Neuronal stem cell (in vitro differentiated cells): ENCODE measurements at regions not wholly inside any gene's neighbourhood (a gene's known extent, or its start where the extent isn't known, plus 50 kb on each side); places are given as distances from the start of the nearest gene placed in this dataset.

ENCODE experiments used
- DNase-seq: peaks from one replicate; pipeline ENCODE4 v3.0.0-alpha.2; 2013; ENCODE audit warnings: low spot score
- H2AFZ ChIP-seq: one replicate; pipeline ENCODE4 v1.6.1; 2013; ENCODE audit warnings: mild to moderate bottlenecking, low read length, inconsistent platforms
- H2AK5ac ChIP-seq: 2 replicates; pipeline ENCODE4 v1.6.1; 2013; ENCODE audit warnings: low read depth, mild to moderate bottlenecking, inconsistent platforms, low read length, moderate library complexity, mixed read lengths
- H2BK120ac ChIP-seq: 2 replicates; pipeline ENCODE4 v1.6.1; 2013; ENCODE audit warnings: low read depth, mild to moderate bottlenecking, inconsistent platforms, low read length, moderate library complexity, mixed read lengths
- H2BK12ac ChIP-seq: one replicate; pipeline ENCODE4 v1.6.1; 2013; ENCODE audit warnings: low read length, inconsistent platforms
- H2BK15ac ChIP-seq: 2 replicates; pipeline ENCODE4 v1.6.1; 2013; ENCODE audit warnings: mild to moderate bottlenecking, low read length, inconsistent platforms, mixed read lengths
- H2BK5ac ChIP-seq: one replicate; pipeline ENCODE4 v1.6.1; 2013; ENCODE audit warnings: inconsistent platforms, mild to moderate bottlenecking, low read length, moderate library complexity
- H3K14ac ChIP-seq: one replicate; pipeline ENCODE4 v1.6.1; 2013; ENCODE audit warnings: low read length, inconsistent platforms
- H3K18ac ChIP-seq: 2 replicates; pipeline ENCODE4 v1.6.1; 2013; ENCODE audit warnings: low read length, inconsistent platforms
- H3K23ac ChIP-seq: 2 replicates; pipeline ENCODE4 v1.6.1; 2013; ENCODE audit warnings: low read depth, mild to moderate bottlenecking, mixed read lengths, low read length, inconsistent platforms; ENCODE audit not compliant: poor library complexity
- H3K27ac ChIP-seq: replicated peaks from 3 replicates; pipeline ENCODE4 v1.5.1; 2013; ENCODE audit warnings: low read length, inconsistent platforms
- H3K27me3 ChIP-seq, 3 experiments: 2 replicates each; pipeline ENCODE4 v1.6.1; 2013; ENCODE audit warnings: low read length in 3 of 3, mild to moderate bottlenecking in 2 of 3, inconsistent platforms in 1 of 3, low read depth in 1 of 3, mixed read lengths in 1 of 3, moderate library complexity in 1 of 3; ENCODE audit not compliant: control insufficient read depth in 3 of 3, insufficient read depth in 3 of 3
- H3K36me3 ChIP-seq, 2 donors: replicated peaks in 1 of 2; 2 replicates each; pipeline ENCODE4 v1.6.1; 2013; ENCODE audit warnings: low read length in 2 of 2; ENCODE audit not compliant: control insufficient read depth in 2 of 2, insufficient read depth in 2 of 2
- H3K4ac ChIP-seq: 2 replicates; pipeline ENCODE4 v1.6.1; 2013; ENCODE audit warnings: inconsistent platforms, mild to moderate bottlenecking, low read length, moderate library complexity
- H3K4me1 ChIP-seq, 2 donors: 1 replicate in 1 of 2; 2 replicates in 1 of 2; pipeline ENCODE4 v1.6.1; 2013; ENCODE audit warnings: low read length in 2 of 2, low read depth in 1 of 2; ENCODE audit not compliant: control insufficient read depth in 2 of 2, insufficient read depth in 1 of 2
- H3K4me2 ChIP-seq: one replicate; pipeline ENCODE4 v1.6.1; 2013; ENCODE audit warnings: mild to moderate bottlenecking, low read length, inconsistent platforms; ENCODE audit not compliant: insufficient read depth, poor library complexity, severe bottlenecking
- H3K4me3 ChIP-seq, 2 donors: 2 replicates each; pipeline ENCODE4 v1.5.1; 2013; ENCODE audit warnings: low read length in 2 of 2, mild to moderate bottlenecking in 2 of 2, inconsistent platforms in 1 of 2, moderate library complexity in 1 of 2
- H3K79me1 ChIP-seq: one replicate; pipeline ENCODE4 v1.6.1; 2013; ENCODE audit warnings: low read depth, mild to moderate bottlenecking, inconsistent platforms, low read length, moderate library complexity
- H3K9ac ChIP-seq: one replicate; pipeline ENCODE4 v1.6.1; 2013; ENCODE audit warnings: mild to moderate bottlenecking, low read depth, low read length, inconsistent platforms; ENCODE audit not compliant: poor library complexity
- H3K9me3 ChIP-seq, 2 donors: replicated peaks in 1 of 2; 2 replicates each; pipeline versions ENCODE3 to v1.6.1; 2013; ENCODE audit warnings: low read length in 2 of 2, mild to moderate bottlenecking in 2 of 2, inconsistent platforms in 1 of 2, low read depth in 1 of 2, mixed read lengths in 1 of 2, moderate library complexity in 1 of 2; ENCODE audit not compliant: control insufficient read depth in 2 of 2, insufficient read depth in 1 of 2
- H4K8ac ChIP-seq: one replicate; pipeline ENCODE4 v1.6.1; 2013; ENCODE audit warnings: low read depth, mild to moderate bottlenecking, inconsistent platforms, low read length, moderate library complexity
- H4K91ac ChIP-seq: one replicate; pipeline ENCODE4 v1.6.1; 2013; ENCODE audit warnings: low read length, low read depth, mild to moderate bottlenecking, inconsistent platforms; ENCODE audit not compliant: poor library complexity
- WGBS, 2 donors: extraction: QIAGEN DNeasy Blood & Tissue Kit; methylation state at CpG; one replicate each; pipeline ENCODE4 v1.1.7; 2013; ENCODE audit warnings: missing lambda C conversion rate in 2 of 2, mixed read lengths in 1 of 2; ENCODE audit not compliant: insufficient read length in 2 of 2, insufficient replicate concordance in 1 of 2; ENCODE audit errors: extremely low coverage in 2 of 2; 5-methylcytosine and 5-hydroxymethylcytosine counted together

DNA sequence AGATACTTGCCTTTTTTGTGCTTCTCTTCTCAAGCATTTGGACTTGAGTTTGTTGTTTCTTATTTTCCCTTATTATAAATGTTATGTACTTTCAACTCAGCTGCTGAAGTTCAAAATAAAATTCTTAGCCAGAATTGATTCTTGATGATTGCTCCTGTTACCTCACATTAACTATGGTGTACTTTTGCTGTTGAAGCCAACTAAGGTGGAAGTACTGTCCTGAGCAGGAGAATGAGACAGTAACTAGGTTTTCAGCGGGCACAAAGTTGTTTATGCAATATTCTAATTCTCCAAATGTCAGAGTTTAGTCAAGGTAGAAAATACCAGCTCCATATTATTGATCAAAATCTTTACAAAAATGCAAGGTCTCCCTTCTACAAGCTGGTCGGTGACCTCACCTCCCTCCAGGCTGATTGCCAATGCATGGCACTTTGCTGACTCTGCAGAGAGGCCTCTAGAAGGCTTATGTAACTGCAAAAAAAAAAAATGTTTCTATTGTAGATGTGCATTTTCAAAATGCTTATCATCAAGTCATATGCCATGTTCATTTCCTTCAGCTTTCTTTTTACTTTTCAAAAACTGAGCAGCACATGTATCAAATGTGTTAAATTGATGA is 1783.5 kb upstream of the WWC1 start:
- Histone ChIP-seq H3K9ac (no peak overlapping the region), H2AFZ (no peak overlapping the region), H3K4me3 (no peak overlapping the region), H3K27me3 (no peaks in the 10 kb centered on the region), H2BK12ac (no peak overlapping the region), H2AK5ac (no peak overlapping the region), H3K79me1 (no peaks in the 10 kb centered on the region), H3K18ac (no peak overlapping the region), H2BK5ac (no peak overlapping the region), H2BK120ac (no peak overlapping the region), H2BK15ac (no peak overlapping the region), H3K36me3 (no peaks in the 10 kb centered on the region), H3K9me3 (no peaks in the 10 kb centered on the region), H3K14ac (no peak overlapping the region), H3K4ac (no peak overlapping the region), H4K8ac (no peak overlapping the region), H3K4me2 (no peak overlapping the region), H3K27ac (no peak overlapping the region), H3K4me1 (peaks cover 0 to 2% of the 10 kb centered on the region in 2 donors), H3K23ac (no peak overlapping the region), H4K91ac (no peak overlapping the region)
- WGBS, 2 donors = no CpG with 5 or more reads among the region's 2 CpGs
- no peak for DNase-seq

DNA sequence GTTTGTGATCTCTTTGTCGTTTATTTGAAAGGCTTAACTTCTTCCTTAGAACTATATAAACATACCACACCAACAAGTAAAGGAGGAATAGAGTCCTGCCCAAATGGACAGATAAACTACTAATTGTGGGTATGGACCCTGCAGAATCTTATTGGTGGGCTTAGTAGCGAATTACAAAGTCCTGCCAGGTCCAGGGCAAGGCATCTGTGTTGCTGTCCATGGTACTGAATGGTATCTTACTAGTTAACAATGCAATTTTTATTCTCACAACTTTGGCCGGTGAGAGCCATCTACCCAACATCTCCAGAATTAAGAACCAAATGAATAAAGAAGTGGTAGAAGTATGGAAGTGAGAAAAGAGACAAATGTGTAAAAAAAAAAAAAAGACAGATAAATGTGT is 1782.4 kb upstream of the WWC1 start:
- H2AFZ ChIP-seq = no peak overlapping the region
- H2BK5ac ChIP-seq = no peak overlapping the region
- no CpG with 5 or more reads among the region's 3 CpGs for WGBS, 2 donors
- no peak overlapping the region for H3K18ac ChIP-seq
- no peak overlapping the region for H2BK12ac ChIP-seq
- H3K36me3 ChIP-seq = no peaks in the 10 kb centered on the region
- no peak overlapping the region for H2BK120ac ChIP-seq
- no peak overlapping the region for H3K14ac ChIP-seq
- H4K91ac ChIP-seq = no peak overlapping the region
- H3K4me1 ChIP-seq = peaks cover 0 to 2% of the 10 kb centered on the region in 2 donors
- H2AK5ac ChIP-seq = no peak overlapping the region
- no peak overlapping the region for H3K4me3 ChIP-seq
- no peaks in the 10 kb centered on the region for H3K79me1 ChIP-seq
- H3K27ac ChIP-seq = no peak overlapping the region
- H3K4ac ChIP-seq = no peak overlapping the region
- H2BK15ac ChIP-seq = no peak overlapping the region
- H3K9me3 ChIP-seq = no peaks in the 10 kb centered on the region
- no peak overlapping the region for H3K23ac ChIP-seq
- H3K27me3 ChIP-seq = no peaks in the 10 kb centered on the region
- peak; percentile 50 for DNase-seq
- H3K4me2 ChIP-seq = no peak overlapping the region
- H4K8ac ChIP-seq = no peak overlapping the region
- no peak overlapping the region for H3K9ac ChIP-seq

DNA sequence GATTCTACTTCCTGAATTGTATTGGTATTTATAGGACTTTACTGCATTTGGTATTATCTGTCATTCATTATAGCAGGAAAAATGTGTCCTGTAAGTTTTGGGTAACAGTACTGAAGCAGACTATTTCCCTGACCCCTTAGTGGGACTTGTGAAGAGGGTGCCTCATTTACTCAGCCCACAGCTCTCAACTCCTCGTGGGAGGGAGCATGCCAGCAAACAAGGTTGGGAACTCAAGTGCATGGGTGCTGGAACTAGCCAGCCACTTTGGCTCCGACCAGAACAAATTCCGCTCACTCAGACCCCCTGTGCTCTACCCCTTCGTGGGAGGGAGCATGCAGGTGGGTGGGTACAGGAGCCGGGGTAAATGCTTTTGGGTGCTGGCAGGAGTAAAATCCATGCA is 1773.5 kb upstream of the WWC1 start:
- no peak overlapping the region for H2BK5ac ChIP-seq
- no peak overlapping the region for H2BK120ac ChIP-seq
- peak overlapping the region; percentile 55 for H2BK15ac ChIP-seq
- no peak overlapping the region for H3K4me3 ChIP-seq
- H3K4ac ChIP-seq = no peak overlapping the region
- no peaks in the 10 kb centered on the region for H3K27me3 ChIP-seq
- H3K36me3 ChIP-seq = no peaks in the 10 kb centered on the region
- no peak overlapping the region for H3K4me2 ChIP-seq
- no peak overlapping the region for H4K8ac ChIP-seq
- no peak for DNase-seq
- no peak overlapping the region for H3K14ac ChIP-seq
- no peak overlapping the region for H3K9ac ChIP-seq
- no CpG with 5 or more reads among the region's 5 CpGs for WGBS, 2 donors
- H2BK12ac ChIP-seq = no peak overlapping the region
- no peaks in the 10 kb centered on the region for H3K4me1 ChIP-seq
- H3K18ac ChIP-seq = peak overlapping the region; percentile 5
- no peak overlapping the region for H4K91ac ChIP-seq
- H3K79me1 ChIP-seq = no peaks in the 10 kb centered on the region
- H3K23ac ChIP-seq = no peak overlapping the region
- H2AK5ac ChIP-seq = no peak overlapping the region
- H3K9me3 ChIP-seq = no peaks in the 10 kb centered on the region
- no peak overlapping the region for H2AFZ ChIP-seq
- H3K27ac ChIP-seq = no peak overlapping the region

DNA sequence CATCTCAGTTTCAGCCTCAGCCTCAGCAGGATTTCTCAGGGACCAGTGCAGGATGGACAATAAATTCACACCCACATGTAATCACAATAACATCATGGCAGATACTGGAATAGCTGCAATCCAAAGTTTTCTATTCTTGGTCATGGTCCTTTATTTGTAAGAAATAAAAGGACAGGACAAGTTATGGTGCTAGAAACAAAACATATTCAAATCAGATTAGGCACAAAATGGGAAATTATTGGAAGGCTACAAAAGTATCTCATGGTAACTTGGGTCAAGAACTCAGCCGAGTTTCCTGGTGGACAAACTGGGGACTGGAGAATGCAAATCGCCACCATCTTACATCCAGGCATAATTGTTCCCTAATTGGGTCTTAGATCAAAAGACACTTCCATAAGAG is 1768.2 kb upstream of the WWC1 start:
- no CpG with 5 or more reads among the region's 2 CpGs for WGBS, 2 donors

More for the DNA sequence above, 1768.2 kb upstream of the WWC1 start:
- H3K27ac ChIP-seq = no peak overlapping the region
- H3K9ac ChIP-seq = no peak overlapping the region
- no peaks in the 10 kb centered on the region for H3K27me3 ChIP-seq
- no peaks in the 10 kb centered on the region for H3K79me1 ChIP-seq
- H2BK5ac ChIP-seq = no peak overlapping the region
- H4K8ac ChIP-seq = no peak overlapping the region
- H4K91ac ChIP-seq = no peak overlapping the region
- H3K4ac ChIP-seq = no peak overlapping the region
- H3K36me3 ChIP-seq = no peaks in the 10 kb centered on the region
- H3K4me2 ChIP-seq = no peak overlapping the region
- no peak overlapping the region for H2BK12ac ChIP-seq
- no peaks in the 10 kb centered on the region for H3K9me3 ChIP-seq
- no peak overlapping the region for H3K18ac ChIP-seq
- no peaks in the 10 kb centered on the region for H3K4me1 ChIP-seq
- no peak overlapping the region for H3K4me3 ChIP-seq
- H3K14ac ChIP-seq = no peak overlapping the region
- no peak overlapping the region for H3K23ac ChIP-seq
- H2BK120ac ChIP-seq = no peak overlapping the region
- no peak overlapping the region for H2AK5ac ChIP-seq
- no peak overlapping the region for H2BK15ac ChIP-seq
- no peak overlapping the region for H2AFZ ChIP-seq
- DNase-seq = no peak
